ENCODE measurements at regions not wholly inside any gene's neighbourhood (a gene's known extent, or its start where the extent isn't known, plus 50 kb on each side); places are given as distances from the start of the nearest gene placed in this dataset.
"Not testable (repeated sequence)": the region's sequence is repeated elsewhere in the genome, so short reads cannot be mapped to it uniquely, and the experiment has no call there.

- DNase-seq: no peak
These were observed 212.0 kb downstream of the DEPDC1B start for GRCh38 chr5:60487885-60488442.

- DNase-seq: no peak
These were observed 212.5 kb downstream of the DEPDC1B start for GRCh38 chr5:60487476-60487875.

- DNase-seq: no peak
These were observed 214.6 kb downstream of the DEPDC1B start for GRCh38 chr5:60485361-60485760.

GRCh38 chr5:60483050-60483449 is 216.9 kb downstream of the DEPDC1B start:
- DNase-seq: no peak

GRCh38 chr5:60482301-60482700 is 217.7 kb downstream of the DEPDC1B start:
- no peak for DNase-seq

- no peak for DNase-seq
These were observed 220.4 kb downstream of the DEPDC1B start for GRCh38 chr5:60479542-60479941.

- no peak for DNase-seq
These were observed 222.1 kb downstream of the DEPDC1B start for GRCh38 chr5:60477849-60478248.

- no peak for DNase-seq
These were observed 226.3 kb downstream of the DEPDC1B start for GRCh38 chr5:60473654-60474053.

GRCh38 chr5:60473027-60473426 is 226.9 kb downstream of the DEPDC1B start:
- not testable (repeated sequence) for DNase-seq

- no peak for DNase-seq
These were observed 229.1 kb downstream of the DEPDC1B start for GRCh38 chr5:60470881-60471280.

GRCh38 chr5:60469286-60469685 is 230.7 kb downstream of the DEPDC1B start:
- no peak for DNase-seq

- no peak for DNase-seq
These were observed 236.6 kb downstream of the DEPDC1B start for GRCh38 chr5:60463179-60463868.

GRCh38 chr5:60458666-60459065 is 241.3 kb downstream of the DEPDC1B start:
- no peak for DNase-seq

GRCh38 chr5:60457233-60457632 is 242.7 kb downstream of the DEPDC1B start:
- no peak for DNase-seq

- no peak for DNase-seq
These were observed 244.4 kb downstream of the DEPDC1B start for GRCh38 chr5:60455589-60455988.

- DNase-seq: not testable (repeated sequence)
These were observed 245.7 kb downstream of the DEPDC1B start for GRCh38 chr5:60454277-60454676.

- DNase-seq: no peak
These were observed 246.6 kb downstream of the DEPDC1B start for GRCh38 chr5:60453186-60453976.

GRCh38 chr5:60448600-60448999 is 251.4 kb downstream of the DEPDC1B start:
- DNase-seq: no peak

- no peak for DNase-seq
These were observed 252.5 kb downstream of the DEPDC1B start for GRCh38 chr5:60447488-60447920.

- DNase-seq: no peak
These were observed 253.0 kb downstream of the DEPDC1B start for GRCh38 chr5:60446917-60447316.

- DNase-seq: no peak
These were observed 254.0 kb downstream of the DEPDC1B start for GRCh38 chr5:60445921-60446320.

GRCh38 chr5:60445427-60445826 is 254.5 kb downstream of the DEPDC1B start:
- DNase-seq: no peak

- DNase-seq: no peak
These were observed 255.2 kb downstream of the DEPDC1B start for GRCh38 chr5:60444661-60445360.
